HepG2 (cell line): ENCODE measurements at regions not wholly inside any gene's neighbourhood (a gene's known extent, or its start where the extent isn't known, plus 50 kb on each side); places are given as distances from the start of the nearest gene placed in this dataset.

ENCODE experiments used
- AGO2 ChIP-seq: fragments of 200-400 bp; formaldehyde crosslinking; optimal IDR thresholded peaks from 2 replicates; pipeline ENCODE3; 2017; ENCODE audit warnings: mild to moderate bottlenecking, low read depth, low read length, moderate library complexity
- ARNT ChIP-seq: fragments of 450-650 bp; IDR thresholded peaks from 2 replicates; pipeline ENCODE4 v1.6.1; 2017
- NFIB ChIP-seq: sonication (generic); formaldehyde crosslinking; IDR thresholded peaks from 2 replicates; pipeline ENCODE4 v1.9.0; 2021; ENCODE audit warnings: missing genetic modification reagents, mild to moderate bottlenecking, borderline replicate concordance
- NR2C2 ChIP-seq: sonication (generic); formaldehyde crosslinking; IDR thresholded peaks from 2 replicates; pipeline ENCODE4 v1.4.0; 2020; ENCODE audit warnings: missing genetic modification reagents, mild to moderate bottlenecking, moderate library complexity, borderline replicate concordance
- REL ChIP-seq: sonication (generic); formaldehyde crosslinking; conservative IDR thresholded peaks from 2 replicates; pipeline ENCODE4 v1.8.0; 2022; ENCODE audit warnings: mild to moderate bottlenecking, missing genetic modification reagents, moderate library complexity
- SAP130 ChIP-seq: IDR thresholded peaks from 2 replicates; pipeline ENCODE4 v1.6.1; 2016; ENCODE audit warnings: low read depth
- SMAD9 ChIP-seq: sonication (generic); formaldehyde crosslinking; IDR thresholded peaks from 2 replicates; pipeline ENCODE4 v1.5.1; 2020; ENCODE audit warnings: mild to moderate bottlenecking, missing genetic modification reagents
- SMC3 ChIP-seq: IDR thresholded peaks from 2 replicates; pipeline ENCODE4 v1.6.1; 2011; ENCODE audit warnings: low read length, improper control_type of control experiment
- ZNF260 ChIP-seq: sonication (generic); formaldehyde crosslinking; IDR thresholded peaks from 2 replicates; pipeline ENCODE4 v1.4.0; 2020; ENCODE audit warnings: missing genetic modification reagents, low read depth, mild to moderate bottlenecking, borderline replicate concordance
- ZNF30 ChIP-seq: sonication (generic); formaldehyde crosslinking; IDR thresholded peaks from 2 replicates; pipeline ENCODE4 v1.5.0; 2020; ENCODE audit warnings: mild to moderate bottlenecking, missing genetic modification reagents
- ZNF431 ChIP-seq: sonication (generic); formaldehyde crosslinking; IDR thresholded peaks from 2 replicates; pipeline ENCODE4 v1.9.0; 2022; ENCODE audit warnings: missing genetic modification reagents, low read depth, mild to moderate bottlenecking, borderline replicate concordance
- ZSCAN20 ChIP-seq: sonication (generic); formaldehyde crosslinking; IDR thresholded peaks from 2 replicates; pipeline ENCODE4 v1.4.0; 2020; ENCODE audit warnings: missing genetic modification reagents, mild to moderate bottlenecking, borderline replicate concordance
- TF ChIP-seq, protein P1 (sequence below): sonication (generic); formaldehyde crosslinking; IDR thresholded peaks from 2 replicates; pipeline ENCODE4 v1.9.0; 2021; ENCODE audit warnings: mild to moderate bottlenecking, missing genetic modification reagents
- TF ChIP-seq, protein P2 (sequence below): sonication (generic); formaldehyde crosslinking; IDR thresholded peaks from 2 replicates; pipeline ENCODE4 v1.8.0; 2022; ENCODE audit warnings: missing genetic modification reagents, mild to moderate bottlenecking, borderline replicate concordance
- TF ChIP-seq, protein P3 (sequence below): sonication (generic); formaldehyde crosslinking; IDR thresholded peaks from 2 replicates; pipeline ENCODE4 v1.4.0; 2020; ENCODE audit warnings: missing genetic modification reagents, borderline replicate concordance
- TF ChIP-seq, protein P4 (sequence below): sonication (generic); formaldehyde crosslinking; IDR thresholded peaks from 2 replicates; pipeline ENCODE4 v1.5.0; 2020; ENCODE audit warnings: missing genetic modification reagents, mild to moderate bottlenecking, borderline replicate concordance
- TF ChIP-seq, protein P5 (sequence below): sonication (generic); formaldehyde crosslinking; conservative IDR thresholded peaks from 2 replicates; pipeline ENCODE4 v1.4.0; 2020; ENCODE audit warnings: missing genetic modification reagents

DNA sequence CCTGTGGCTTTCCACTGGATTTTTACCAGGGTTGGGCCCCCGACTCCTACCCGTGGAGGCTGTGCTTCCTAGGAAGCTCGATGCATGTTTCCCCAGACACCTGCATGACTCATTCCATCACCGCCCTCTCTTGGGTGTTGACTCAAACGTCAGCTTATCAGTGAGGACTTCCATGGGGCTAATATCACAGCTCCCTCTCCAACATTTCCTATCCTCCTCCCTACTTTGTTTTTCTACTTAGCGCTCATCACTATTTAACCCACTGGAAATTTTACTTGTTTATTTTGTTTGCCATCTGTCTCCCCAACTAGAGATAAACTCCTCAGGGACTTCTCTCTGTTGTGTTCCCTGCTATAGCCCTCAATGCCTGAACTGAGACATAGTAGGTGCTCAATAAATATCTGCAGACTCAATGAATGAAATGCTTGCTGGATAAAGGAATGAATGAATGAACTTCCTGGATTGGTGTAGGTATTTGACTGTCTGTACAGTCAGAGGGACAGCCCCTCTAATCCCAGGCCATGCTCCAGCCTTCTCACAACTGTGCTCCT is 55.9 kb upstream of the EPCAM start (continued):
- TF ChIP-seq ZNF431 (CRISPR knock-in tag) (no peak), ARNT (no peak), SMC3 (peak; percentile 27; the same call in 1 of the 2 replicates), SAP130 (CRISPR knock-in tag) (peak; percentile 70), ZNF260 (CRISPR knock-in tag) (no peak), ZSCAN20 (no peak), NFIB (no peak), ZNF30 (CRISPR knock-in tag) (no peak), REL (CRISPR knock-in tag) (no peak), AGO2 (no peak), NR2C2 (CRISPR knock-in tag) (no peak), SMAD9 (CRISPR knock-in tag) (no peak)
- TF ChIP-seq, protein P1, sequence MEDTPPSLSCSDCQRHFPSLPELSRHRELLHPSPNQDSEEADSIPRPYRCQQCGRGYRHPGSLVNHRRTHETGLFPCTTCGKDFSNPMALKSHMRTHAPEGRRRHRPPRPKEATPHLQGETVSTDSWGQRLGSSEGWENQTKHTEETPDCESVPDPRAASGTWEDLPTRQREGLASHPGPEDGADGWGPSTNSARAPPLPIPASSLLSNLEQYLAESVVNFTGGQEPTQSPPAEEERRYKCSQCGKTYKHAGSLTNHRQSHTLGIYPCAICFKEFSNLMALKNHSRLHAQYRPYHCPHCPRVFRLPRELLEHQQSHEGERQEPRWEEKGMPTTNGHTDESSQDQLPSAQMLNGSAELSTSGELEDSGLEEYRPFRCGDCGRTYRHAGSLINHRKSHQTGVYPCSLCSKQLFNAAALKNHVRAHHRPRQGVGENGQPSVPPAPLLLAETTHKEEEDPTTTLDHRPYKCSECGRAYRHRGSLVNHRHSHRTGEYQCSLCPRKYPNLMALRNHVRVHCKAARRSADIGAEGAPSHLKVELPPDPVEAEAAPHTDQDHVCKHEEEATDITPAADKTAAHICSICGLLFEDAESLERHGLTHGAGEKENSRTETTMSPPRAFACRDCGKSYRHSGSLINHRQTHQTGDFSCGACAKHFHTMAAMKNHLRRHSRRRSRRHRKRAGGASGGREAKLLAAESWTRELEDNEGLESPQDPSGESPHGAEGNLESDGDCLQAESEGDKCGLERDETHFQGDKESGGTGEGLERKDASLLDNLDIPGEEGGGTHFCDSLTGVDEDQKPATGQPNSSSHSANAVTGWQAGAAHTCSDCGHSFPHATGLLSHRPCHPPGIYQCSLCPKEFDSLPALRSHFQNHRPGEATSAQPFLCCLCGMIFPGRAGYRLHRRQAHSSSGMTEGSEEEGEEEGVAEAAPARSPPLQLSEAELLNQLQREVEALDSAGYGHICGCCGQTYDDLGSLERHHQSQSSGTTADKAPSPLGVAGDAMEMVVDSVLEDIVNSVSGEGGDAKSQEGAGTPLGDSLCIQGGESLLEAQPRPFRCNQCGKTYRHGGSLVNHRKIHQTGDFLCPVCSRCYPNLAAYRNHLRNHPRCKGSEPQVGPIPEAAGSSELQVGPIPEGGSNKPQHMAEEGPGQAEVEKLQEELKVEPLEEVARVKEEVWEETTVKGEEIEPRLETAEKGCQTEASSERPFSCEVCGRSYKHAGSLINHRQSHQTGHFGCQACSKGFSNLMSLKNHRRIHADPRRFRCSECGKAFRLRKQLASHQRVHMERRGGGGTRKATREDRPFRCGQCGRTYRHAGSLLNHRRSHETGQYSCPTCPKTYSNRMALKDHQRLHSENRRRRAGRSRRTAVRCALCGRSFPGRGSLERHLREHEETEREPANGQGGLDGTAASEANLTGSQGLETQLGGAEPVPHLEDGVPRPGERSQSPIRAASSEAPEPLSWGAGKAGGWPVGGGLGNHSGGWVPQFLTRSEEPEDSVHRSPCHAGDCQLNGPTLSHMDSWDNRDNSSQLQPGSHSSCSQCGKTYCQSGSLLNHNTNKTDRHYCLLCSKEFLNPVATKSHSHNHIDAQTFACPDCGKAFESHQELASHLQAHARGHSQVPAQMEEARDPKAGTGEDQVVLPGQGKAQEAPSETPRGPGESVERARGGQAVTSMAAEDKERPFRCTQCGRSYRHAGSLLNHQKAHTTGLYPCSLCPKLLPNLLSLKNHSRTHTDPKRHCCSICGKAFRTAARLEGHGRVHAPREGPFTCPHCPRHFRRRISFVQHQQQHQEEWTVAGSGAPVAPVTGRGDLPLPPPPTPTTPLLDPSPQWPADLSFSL (CRISPR knock-in tag), result no peak
- TF ChIP-seq, protein P2, sequence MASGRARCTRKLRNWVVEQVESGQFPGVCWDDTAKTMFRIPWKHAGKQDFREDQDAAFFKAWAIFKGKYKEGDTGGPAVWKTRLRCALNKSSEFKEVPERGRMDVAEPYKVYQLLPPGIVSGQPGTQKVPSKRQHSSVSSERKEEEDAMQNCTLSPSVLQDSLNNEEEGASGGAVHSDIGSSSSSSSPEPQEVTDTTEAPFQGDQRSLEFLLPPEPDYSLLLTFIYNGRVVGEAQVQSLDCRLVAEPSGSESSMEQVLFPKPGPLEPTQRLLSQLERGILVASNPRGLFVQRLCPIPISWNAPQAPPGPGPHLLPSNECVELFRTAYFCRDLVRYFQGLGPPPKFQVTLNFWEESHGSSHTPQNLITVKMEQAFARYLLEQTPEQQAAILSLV (CRISPR knock-in tag), result no peak
- TF ChIP-seq, protein P3, sequence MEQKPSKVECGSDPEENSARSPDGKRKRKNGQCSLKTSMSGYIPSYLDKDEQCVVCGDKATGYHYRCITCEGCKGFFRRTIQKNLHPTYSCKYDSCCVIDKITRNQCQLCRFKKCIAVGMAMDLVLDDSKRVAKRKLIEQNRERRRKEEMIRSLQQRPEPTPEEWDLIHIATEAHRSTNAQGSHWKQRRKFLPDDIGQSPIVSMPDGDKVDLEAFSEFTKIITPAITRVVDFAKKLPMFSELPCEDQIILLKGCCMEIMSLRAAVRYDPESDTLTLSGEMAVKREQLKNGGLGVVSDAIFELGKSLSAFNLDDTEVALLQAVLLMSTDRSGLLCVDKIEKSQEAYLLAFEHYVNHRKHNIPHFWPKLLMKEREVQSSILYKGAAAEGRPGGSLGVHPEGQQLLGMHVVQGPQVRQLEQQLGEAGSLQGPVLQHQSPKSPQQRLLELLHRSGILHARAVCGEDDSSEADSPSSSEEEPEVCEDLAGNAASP (CRISPR knock-in tag), result peak; percentile 20; the same call in 1 of the 2 replicates
- TF ChIP-seq, protein P4, sequence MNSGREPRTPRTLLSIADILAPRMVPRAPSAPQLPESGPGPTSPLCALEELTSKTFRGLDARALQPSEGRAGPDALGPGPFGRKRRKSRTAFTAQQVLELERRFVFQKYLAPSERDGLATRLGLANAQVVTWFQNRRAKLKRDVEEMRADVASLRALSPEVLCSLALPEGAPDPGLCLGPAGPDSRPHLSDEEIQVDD, result no peak
- TF ChIP-seq, protein P5, sequence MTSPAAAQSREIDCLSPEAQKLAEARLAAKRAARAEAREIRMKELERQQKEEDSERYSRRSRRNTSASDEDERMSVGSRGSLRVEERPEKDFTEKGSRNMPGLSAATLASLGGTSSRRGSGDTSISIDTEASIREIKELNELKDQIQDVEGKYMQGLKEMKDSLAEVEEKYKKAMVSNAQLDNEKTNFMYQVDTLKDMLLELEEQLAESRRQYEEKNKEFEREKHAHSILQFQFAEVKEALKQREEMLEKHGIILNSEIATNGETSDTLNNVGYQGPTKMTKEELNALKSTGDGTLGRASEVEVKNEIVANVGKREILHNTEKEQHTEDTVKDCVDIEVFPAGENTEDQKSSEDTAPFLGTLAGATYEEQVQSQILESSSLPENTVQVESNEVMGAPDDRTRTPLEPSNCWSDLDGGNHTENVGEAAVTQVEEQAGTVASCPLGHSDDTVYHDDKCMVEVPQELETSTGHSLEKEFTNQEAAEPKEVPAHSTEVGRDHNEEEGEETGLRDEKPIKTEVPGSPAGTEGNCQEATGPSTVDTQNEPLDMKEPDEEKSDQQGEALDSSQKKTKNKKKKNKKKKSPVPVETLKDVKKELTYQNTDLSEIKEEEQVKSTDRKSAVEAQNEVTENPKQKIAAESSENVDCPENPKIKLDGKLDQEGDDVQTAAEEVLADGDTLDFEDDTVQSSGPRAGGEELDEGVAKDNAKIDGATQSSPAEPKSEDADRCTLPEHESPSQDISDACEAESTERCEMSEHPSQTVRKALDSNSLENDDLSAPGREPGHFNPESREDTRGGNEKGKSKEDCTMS (CRISPR knock-in tag), result no peak
